Neutrophil (primary cell): ENCODE measurements at regions not wholly inside any gene's neighbourhood (a gene's known extent, or its start where the extent isn't known, plus 50 kb on each side); places are given as distances from the start of the nearest gene placed in this dataset.
"Not testable (repeated sequence)": the region's sequence is repeated elsewhere in the genome, so short reads cannot be mapped to it uniquely, and the experiment has no call there.

Source experiments
- H3K27ac ChIP-seq: fragments of 200-600 bp; sonication (generic); 2 replicates; pipeline ENCODE4 v1.5.1; 2016; ENCODE audit warnings: mild to moderate bottlenecking, moderate library complexity
- H3K27me3 ChIP-seq: fragments of 200-600 bp; sonication (generic); 2 replicates; pipeline ENCODE4 v1.6.0; 2016; ENCODE audit warnings: mild to moderate bottlenecking
- H3K36me3 ChIP-seq: fragments of 200-600 bp; sonication (generic); 2 replicates; pipeline ENCODE4 v1.5.1; 2017
- H3K4me1 ChIP-seq, 2 experiments: fragments of 200-600 bp in 1 of 2; sonication (generic) in 1 of 2; 1 replicate in 1 of 2; 2 replicates in 1 of 2; pipeline versions ENCODE4 v1.5.1 to v1.6.1; 2013 to 2016; ENCODE audit warnings: low read depth in 1 of 2, low read length in 1 of 2, mild to moderate bottlenecking in 1 of 2, moderate library complexity in 1 of 2; ENCODE audit not compliant: control insufficient read depth in 1 of 2, insufficient read depth in 1 of 2
- H3K4me3 ChIP-seq, 2 experiments: fragments of 200-600 bp in 1 of 2; sonication (generic) in 1 of 2; 1 replicate in 1 of 2; 2 replicates in 1 of 2; pipeline ENCODE4 v1.5.1; 2013 to 2016; ENCODE audit warnings: low read depth in 1 of 2, low read length in 1 of 2, mild to moderate bottlenecking in 1 of 2, moderate library complexity in 1 of 2
- H3K9me3 ChIP-seq: fragments of 200-600 bp; sonication (generic); 2 replicates; pipeline ENCODE4 v1.5.1; 2016
- TF ChIP-seq, protein P1 (sequence below): fragments of 200-600 bp; sonication (generic); IDR thresholded peaks from 2 replicates; pipeline ENCODE4 v1.5.1; 2016; ENCODE audit warnings: antibody characterized with exemption

- H3K36me3 ChIP-seq, result no peaks in the 10 kb centered on the region
- no peak overlapping the region for H3K27ac ChIP-seq
- no peaks in the 10 kb centered on the region for H3K4me1 ChIP-seq
- no peaks in the 10 kb centered on the region for H3K9me3 ChIP-seq
- H3K27me3 ChIP-seq, result no peaks in the 10 kb centered on the region
- H3K4me3 ChIP-seq, result no peak overlapping the region
- TF ChIP-seq, protein P1, sequence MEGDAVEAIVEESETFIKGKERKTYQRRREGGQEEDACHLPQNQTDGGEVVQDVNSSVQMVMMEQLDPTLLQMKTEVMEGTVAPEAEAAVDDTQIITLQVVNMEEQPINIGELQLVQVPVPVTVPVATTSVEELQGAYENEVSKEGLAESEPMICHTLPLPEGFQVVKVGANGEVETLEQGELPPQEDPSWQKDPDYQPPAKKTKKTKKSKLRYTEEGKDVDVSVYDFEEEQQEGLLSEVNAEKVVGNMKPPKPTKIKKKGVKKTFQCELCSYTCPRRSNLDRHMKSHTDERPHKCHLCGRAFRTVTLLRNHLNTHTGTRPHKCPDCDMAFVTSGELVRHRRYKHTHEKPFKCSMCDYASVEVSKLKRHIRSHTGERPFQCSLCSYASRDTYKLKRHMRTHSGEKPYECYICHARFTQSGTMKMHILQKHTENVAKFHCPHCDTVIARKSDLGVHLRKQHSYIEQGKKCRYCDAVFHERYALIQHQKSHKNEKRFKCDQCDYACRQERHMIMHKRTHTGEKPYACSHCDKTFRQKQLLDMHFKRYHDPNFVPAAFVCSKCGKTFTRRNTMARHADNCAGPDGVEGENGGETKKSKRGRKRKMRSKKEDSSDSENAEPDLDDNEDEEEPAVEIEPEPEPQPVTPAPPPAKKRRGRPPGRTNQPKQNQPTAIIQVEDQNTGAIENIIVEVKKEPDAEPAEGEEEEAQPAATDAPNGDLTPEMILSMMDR, result no peak
These were observed 186.4 kb upstream of the MMS22L start for GRCh38 chr6:97469451-97469850.

DNA sequence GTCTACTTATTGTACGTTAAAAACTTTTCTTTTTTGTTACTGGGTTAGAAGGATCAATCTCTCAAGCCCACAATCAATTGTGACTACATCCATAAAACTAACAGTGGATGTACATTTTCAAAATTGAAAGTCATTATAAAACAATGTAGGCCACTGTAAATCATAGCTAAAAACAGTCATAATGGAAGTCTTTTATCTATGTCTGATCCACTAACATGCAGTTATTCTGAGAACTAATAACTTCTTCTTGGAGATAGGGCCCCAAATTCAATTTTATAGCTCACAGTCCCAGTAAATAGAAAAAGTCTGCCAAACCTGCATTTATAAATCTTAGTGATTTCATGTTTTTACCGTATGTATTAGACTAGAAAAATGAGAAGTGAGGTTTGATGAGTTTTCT is 187.3 kb upstream of the MMS22L start:
- H3K4me1 ChIP-seq, result no peaks in the 10 kb centered on the region
- H3K4me3 ChIP-seq, result no peak overlapping the region
- no peaks in the 10 kb centered on the region for H3K27me3 ChIP-seq
- H3K36me3 ChIP-seq, result no peaks in the 10 kb centered on the region
- H3K9me3 ChIP-seq, result no peaks in the 10 kb centered on the region
- TF ChIP-seq, protein P1, result no peak
- H3K27ac ChIP-seq, result no peak overlapping the region

DNA sequence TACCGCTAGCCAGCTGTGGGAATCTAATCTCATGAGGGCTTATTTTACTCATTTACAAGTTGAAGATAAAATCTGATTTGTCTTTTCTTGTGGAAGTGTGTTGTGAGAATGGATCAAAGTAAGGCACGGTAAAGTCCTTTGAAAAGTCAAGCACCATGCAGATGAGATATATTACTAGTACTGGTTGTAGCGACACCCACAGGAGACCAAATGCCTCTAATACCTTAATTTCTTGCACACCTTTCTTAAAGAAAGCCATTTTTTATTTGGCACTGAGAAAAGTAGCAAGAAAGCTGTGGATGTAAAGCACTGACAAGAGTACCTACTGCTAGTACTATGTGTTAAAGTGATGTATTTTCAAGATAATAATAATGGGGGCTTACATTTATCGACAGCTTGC is 191.0 kb upstream of the MMS22L start:
- Histone ChIP-seq H3K4me3 (no peak overlapping the region), H3K36me3 (no peaks in the 10 kb centered on the region), H3K9me3 (no peaks in the 10 kb centered on the region), H3K4me1 (no peaks in the 10 kb centered on the region), H3K27ac (no peak overlapping the region), H3K27me3 (no peaks in the 10 kb centered on the region)
- TF ChIP-seq, protein P1, result no peak

DNA sequence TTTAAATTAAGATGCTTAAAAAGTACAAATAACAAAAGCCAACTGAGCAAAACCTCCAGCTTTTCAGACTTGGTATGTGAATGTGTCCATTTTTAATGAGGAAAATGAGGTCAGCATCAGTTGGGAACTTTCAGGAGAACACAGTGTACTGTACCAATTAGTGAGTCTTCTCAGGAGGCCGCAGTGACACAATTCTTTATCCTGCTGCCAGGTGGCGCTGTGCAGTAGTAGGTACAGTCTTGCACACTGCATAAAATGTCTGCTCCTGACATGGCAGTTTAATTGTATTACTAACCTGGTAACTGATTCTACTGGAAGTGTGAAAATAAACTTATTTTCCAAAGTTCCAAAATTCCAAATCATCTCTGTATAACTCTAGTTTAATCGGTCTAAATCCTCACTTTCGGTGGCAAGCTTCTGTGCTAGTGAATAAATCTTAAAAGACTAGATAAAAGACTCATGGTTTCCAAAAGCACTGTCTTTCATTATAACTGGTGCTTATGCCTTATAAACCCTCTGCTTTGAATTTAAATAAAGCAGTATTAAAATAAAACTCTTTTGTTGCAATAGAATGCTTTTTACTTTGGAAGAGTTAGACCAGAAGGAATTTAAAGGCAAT is 214.8 kb upstream of the MMS22L start:
- Histone ChIP-seq H3K27ac (no peak overlapping the region), H3K4me1 (no peaks in the 10 kb centered on the region), H3K4me3 (no peak overlapping the region), H3K36me3 (no peaks in the 10 kb centered on the region), H3K9me3 (no peaks in the 10 kb centered on the region), H3K27me3 (peaks cover 14% of the 10 kb centered on the region)
- TF ChIP-seq, protein P1, result no peak

DNA sequence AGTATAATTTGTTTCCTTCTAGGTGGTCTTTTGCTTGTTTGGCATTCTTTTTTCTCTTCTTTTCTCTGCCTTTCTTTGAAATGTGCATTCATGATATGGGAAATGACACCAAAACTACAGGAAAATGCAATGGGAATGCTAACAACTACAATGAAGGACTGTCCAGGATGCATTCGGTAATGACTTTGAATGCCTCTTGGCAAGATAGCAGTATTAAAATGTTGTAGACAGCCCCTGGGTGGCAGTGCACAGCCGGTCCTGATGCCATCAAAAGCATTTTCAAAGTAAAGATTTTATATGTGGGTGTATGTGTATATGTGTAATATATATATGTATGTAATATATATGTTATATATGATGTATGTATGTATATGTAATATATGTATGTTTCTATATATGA is 218.8 kb upstream of the MMS22L start:
- TF ChIP-seq, protein P1, result no peak
- Histone ChIP-seq H3K4me1 (no peaks in the 10 kb centered on the region), H3K36me3 (no peaks in the 10 kb centered on the region), H3K27me3 (peaks cover 14% of the 10 kb centered on the region), H3K27ac (no peak overlapping the region), H3K9me3 (no peaks in the 10 kb centered on the region), H3K4me3 (no peak overlapping the region)

DNA sequence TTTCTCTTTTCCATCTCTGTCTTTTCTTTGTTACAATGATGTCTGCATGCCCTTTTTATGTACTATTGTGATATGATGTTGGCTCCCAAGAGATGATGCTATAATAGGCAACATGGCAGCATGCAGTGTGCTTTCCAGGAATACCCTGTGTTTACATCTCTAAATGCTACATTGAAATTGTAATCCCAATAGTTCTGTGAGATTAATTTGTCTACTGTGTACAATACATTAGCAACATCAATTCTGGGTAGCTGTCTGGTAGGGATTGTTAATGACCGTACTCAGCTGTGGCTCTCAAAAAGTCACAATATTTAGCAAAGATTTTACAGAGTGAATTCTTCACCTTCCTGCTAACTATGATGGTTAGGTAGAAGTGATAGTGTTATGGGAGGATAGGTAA is 225.6 kb upstream of the MMS22L start:
- Histone ChIP-seq H3K9me3 (no peaks in the 10 kb centered on the region), H3K27ac (no peak overlapping the region), H3K4me1 (no peaks in the 10 kb centered on the region), H3K27me3 (no peaks in the 10 kb centered on the region), H3K4me3 (no peak overlapping the region), H3K36me3 (no peaks in the 10 kb centered on the region)
- TF ChIP-seq, protein P1, result no peak

- not testable (repeated sequence) for H3K4me1 ChIP-seq, H3K27ac ChIP-seq, H3K36me3 ChIP-seq, H3K4me3 ChIP-seq, H3K9me3 ChIP-seq, H3K27me3 ChIP-seq
These were observed 230.2 kb upstream of the MMS22L start for GRCh38 chr6:97513260-97513659.
